CD1c-positive myeloid dendritic cell (primary cell): ENCODE measurements at regions not wholly inside any gene's neighbourhood (a gene's known extent, or its start where the extent isn't known, plus 50 kb on each side); places are given as distances from the start of the nearest gene placed in this dataset.

Experiments
- DNase-seq: peaks from one replicate; pipeline ENCODE4 v3.0.0-alpha.2; 2016; ENCODE audit errors: extremely low spot score

DNA sequence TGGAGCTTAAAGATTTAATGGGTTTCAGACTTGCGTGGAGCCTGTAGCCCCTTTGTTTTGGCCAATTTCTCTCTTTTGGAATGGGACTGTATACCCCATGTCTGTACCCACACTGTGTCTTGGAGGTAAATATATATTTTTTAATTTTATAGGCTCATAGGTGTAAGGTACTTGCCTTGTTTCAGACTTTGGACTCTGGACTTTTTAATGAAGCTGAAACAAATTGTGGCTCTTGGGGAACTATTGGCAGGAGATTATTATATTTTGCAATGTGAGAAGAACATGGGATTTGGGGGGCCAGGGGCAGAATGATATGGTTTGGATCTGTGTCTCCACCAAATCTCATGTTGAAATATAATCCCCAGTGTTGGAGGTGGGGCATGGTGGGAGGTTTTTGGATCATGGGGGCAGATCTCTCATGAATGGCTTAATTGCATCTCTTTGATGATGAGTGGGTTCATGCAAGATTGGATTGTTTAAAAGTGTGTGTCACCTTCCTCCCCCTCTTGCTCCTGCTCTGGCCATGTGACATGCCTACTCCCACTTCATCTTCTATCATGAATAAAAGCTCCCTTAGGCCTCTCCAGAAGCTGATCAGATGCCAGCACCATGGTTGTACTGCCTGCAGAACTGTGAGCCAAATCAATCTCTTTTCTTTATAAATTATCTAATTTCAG is 74.1 kb upstream of the ARHGAP20 start:
- no peak for DNase-seq

DNA sequence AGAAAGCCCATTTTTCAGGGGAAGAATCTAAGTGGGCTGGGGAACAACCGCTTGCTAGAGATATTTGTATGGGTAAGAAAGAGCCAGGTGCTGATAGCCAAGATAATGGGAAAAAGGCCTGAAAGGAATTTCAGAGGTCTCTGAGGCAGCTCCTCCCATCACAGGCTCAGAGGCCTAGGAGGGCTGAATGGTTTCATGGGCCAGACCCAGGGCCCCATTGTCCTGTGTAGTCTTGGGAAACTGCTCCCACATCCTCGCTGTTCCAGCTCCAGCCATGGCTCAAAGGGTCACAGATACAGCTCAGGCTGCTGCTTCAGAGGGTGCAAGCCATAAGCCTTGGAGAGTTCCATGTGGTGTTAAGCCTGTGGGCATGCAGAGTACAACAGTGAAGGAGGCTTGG is 73.2 kb upstream of the ARHGAP20 start:
- no peak for DNase-seq

DNA sequence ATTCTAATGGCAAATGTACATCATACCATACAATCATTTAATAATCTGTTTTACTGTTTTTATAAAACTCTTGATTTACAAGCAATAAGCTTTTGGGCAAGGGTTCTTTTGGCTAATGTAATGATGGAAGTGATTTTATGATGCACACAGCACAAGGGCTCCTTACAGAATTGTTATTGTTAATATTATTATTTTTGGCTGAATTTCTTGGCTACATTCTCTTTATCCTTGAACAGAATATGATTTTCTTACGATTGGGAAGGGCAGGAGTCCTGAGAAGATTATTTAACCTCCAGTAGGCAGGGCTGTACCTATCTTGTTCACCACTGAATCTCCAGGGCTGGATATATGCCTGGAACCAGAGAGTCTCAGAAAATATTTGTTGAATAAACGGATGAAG is 70.4 kb upstream of the ARHGAP20 start:
- DNase-seq, result no peak

DNA sequence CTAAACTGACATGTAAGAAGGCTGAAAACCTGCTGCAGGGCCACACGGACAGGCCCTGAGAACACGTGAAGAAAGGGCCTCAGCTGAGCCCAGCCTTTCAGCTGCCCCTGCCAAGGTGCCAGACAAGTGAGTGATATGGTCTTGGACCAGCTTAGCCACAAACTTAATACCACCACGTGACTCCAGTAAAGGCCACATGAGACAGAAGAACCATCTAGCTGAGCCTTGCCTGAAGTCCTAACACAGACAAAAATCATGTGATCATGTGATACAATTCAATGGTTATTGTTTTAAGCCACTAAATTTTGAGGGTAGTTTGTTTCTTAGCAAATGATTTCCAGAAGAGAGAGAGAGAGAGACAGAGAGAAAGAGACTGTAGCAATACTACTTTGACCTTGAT is 66.9 kb upstream of the ARHGAP20 start:
- no peak for DNase-seq

DNA sequence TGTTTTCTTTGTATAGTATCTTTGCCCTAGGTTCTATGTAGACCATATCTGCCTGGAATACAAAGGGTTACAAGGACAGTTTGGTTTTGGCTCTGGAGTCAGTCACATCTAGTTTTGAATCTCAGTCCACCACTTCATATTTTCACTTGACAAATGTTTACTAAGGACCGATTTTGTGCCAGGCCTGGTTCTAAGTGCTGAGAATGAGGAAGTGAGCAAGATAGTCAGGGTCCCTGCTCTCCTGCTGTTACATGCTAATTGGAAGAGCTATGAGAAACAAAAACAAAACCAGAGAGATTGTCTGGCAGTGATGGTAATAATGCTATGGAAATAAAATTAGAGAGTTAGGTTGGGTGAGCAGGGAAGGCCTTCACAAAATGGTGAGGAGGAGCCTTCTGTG is 66.1 kb upstream of the ARHGAP20 start:
- DNase-seq, result peak; percentile 40

DNA sequence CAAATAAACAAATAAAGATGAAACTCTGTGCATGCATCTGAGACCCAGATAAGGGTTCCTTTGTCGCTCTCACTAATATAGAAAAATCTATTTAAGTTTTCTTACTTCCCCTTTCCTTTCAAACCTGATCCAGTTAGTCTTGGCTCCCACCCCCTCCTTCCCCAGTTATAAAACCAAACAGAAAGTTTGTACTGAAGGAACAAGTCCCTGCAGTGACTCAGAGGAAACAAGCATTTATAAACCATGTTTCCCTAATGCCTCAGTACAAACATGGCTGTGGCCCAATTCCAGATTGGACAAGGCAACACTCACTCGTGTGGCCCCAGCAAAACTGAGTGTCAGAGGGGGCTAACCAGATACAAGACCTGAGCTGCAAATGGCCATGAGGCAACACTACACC is 65.5 kb upstream of the ARHGAP20 start:
- peak; percentile 79 for DNase-seq

DNA sequence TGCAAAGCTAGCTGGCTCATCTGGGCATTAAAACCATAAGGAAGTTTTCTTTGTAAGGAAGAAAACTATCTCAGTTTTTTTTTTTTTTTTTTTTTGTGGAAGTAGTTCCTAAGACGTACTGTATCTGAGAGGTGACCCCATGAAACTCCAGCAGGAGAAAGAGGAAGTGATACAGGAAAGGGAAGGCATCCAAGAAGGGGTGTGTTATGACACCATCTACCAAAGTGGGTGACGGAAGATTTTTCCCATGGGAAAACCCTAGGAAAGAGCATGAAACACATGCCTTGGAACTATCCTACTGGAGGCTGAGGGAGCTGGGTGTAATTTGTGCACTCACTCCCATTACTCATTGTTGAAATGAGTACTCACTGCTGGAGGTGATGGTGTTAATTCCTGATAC is 63.8 kb upstream of the ARHGAP20 start:
- peak; percentile 67 for DNase-seq

DNA sequence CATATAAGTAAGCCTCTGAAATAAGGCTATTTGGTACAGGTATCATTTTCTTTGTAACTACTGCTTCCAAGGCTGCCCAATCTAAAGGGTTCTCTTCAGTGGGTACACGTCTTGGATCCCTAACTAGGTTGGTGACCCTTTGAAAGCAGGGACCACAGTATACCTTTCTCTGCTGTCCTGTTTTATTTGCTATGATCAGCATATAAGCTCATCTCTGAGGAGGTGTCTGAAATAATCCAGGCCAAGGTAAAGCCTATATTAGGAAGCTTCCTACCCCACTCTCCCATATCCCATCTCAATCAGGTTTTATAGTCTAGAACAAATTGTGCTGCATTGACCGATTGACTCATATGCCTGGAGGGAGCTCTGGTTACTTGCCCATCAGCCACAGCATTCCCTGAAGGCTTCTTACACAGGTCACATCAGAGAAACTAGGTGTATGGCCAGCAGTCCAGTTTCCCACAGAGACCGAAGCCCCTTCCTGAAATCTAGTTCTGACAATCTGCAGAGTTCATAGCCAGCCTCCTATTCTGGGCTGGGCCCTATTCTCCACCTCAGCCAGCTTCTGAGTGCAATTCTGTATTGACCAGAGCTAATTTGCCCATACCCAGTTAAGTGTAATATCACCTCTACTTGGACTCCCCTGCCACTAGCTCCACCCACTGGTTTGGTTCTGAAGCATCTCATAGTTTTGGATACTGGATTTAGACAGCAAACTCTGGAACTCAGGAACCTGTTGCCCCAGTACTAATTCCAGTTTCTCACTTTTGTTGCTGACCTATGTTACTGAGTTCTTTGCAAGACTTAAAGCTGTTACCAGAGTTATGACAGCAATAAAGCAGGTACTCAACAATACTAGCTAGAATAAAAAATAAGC is 62.1 kb upstream of the ARHGAP20 start:
- DNase-seq, result no peak

DNA sequence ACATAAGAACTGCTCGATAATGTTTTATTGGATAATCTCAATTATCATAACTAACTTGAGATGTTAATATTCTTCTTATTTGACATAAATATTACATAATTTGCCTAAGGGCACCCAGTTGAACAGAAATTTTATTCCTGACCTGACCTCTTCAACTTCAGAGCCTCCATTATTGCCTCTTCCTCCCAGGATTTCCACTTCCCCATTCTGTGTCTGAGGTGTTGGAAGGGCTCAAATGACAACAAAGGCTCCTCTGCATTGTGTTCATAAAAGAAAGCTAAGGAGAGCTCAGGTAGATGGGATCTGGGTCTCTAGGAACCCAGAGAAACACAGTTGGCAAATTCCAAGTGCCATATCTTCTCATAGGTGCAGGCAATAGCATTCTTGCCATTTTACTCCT is 61.2 kb upstream of the ARHGAP20 start:
- peak; percentile 31 for DNase-seq

DNA sequence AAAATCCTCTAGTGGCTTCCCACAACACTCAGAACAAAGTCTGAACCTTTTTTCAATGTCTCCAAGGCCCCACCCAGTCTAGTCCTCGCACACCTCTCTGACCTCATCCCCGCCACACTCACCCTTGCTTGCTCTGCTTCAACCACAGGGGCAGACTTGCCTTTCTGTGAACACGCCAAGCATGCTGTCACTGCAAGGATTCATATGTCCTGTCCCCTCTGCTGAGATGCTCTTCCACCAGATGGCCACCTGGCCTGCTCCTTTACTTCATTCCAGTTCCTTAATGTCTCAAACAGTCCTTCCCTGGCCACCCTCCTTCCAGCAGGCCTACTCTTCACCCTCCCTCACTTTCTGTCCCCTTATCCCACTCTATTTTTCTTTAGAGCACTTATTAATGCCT is 60.6 kb upstream of the ARHGAP20 start:
- DNase-seq, result no peak

DNA sequence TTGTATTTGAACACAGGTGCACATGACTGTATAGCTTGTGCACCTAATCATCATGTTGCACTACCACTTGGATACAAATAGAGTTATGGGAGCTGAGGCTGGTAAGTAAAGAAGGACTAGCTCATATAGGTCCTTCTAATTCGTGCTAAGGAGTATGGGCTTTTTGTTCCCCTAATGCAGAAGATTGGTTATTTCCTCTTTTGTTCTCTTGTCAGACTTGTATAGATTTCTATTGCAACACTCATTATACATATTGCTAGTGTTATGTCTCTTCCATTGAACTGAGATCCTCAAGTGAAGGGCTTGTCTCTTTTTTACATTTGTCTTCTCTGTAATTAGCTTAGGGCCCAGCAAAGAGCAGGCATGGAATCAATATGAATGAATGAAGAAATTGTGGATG is 54.1 kb upstream of the ARHGAP20 start:
- peak; percentile 33 for DNase-seq

DNA sequence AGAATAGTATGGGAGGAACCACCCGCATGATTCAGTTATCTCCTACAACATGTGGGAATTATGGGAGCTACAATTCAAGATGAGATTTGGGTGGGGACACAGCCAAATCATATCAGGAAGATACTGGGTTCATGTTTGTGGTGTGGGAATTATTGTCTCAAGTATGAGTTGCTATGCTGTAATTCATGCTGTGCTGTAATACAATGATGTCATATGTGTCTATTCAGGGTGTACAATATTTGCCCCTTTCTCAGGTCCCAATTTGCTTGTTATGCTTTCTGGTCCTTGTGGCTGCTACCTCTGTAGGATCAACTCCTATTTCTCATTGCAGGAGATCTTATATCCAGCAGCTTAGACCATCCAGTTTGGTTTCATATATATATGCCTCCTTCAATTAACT is 52.2 kb upstream of the ARHGAP20 start:
- no peak for DNase-seq

DNA sequence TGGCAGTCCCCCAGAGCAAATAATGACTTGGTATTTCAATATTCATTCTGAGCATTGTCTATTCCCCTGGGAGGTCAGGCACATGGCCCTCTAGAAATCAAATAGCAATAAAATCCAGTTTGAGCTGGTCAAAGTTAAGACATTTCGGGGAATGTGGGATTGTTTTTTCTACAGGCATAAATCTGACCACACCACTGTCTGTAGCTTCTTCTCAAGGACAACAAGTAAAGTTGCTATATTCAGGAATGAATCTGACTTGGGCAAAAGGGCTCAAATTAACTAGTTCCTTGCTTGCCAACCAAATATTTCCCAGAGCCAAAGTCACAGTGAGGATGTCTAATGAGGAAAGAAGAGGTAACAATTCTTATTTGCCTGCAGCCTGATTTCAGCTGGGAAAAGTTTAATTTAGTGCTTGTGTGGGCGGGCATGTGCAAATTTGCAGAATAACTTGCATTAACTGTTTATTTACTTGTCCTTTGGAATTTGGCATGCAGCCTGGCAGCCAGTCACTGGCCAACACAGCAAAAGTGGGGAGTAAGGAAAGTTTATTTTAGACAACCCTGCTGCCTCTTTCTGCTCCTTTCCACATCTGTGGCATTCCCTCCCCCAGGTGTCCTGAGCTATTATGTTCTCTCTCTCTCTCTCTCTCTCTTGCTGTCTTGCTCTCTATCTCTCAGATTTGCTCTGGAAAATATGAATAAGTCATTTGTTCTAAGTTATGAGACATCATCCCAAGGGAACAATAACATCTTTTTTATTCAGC is 51.2 kb upstream of the ARHGAP20 start:
- DNase-seq, result no peak

DNA sequence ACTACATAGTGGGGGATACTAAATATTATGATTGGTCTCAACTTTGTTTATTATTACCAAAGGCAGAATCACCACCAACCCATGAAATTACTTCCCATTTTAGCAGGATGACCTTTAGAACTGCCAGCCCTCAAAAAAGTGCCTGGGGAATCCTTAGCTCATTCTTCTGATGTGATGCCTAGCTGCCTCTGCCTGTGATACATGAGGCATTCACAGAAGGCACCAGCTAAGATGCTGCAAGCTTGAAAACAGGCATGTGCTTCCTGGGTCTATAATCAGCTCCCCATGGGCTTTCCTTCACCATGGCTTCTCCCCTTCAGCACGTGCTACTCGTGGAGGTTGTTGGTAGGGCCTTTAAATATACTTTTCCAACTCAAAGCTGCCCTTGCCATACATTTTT is 50.4 kb upstream of the ARHGAP20 start:
- no peak for DNase-seq
